ENCODE measurements at regions not wholly inside any gene's neighbourhood (a gene's known extent, or its start where the extent isn't known, plus 50 kb on each side); places are given as distances from the start of the nearest gene placed in this dataset.

DNA sequence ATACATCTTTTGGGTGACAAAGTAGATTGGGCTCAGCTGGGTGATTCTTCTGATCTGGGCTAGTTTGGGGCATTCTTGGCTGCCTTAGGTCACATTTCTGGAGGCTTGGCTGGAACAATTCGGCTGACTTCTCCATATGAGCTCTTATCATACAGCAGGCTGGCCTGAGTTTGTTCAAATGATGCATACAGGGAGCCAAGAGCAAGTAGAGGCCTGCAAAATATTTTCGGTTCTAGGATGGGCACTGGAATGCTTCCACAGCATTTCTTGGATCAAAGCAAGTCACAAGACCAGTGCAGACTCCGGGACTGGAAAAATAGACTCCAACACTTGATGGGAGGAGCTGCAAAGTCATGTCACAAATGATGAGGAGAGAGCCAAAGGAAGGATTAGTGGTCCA is 98.4 kb downstream of the SCG2 start:
- H3K4me3 ChIP-seq (ENCODE audit: low read depth, low read length), result no peak overlapping the region
- TF ChIP-seq, protein P1, sequence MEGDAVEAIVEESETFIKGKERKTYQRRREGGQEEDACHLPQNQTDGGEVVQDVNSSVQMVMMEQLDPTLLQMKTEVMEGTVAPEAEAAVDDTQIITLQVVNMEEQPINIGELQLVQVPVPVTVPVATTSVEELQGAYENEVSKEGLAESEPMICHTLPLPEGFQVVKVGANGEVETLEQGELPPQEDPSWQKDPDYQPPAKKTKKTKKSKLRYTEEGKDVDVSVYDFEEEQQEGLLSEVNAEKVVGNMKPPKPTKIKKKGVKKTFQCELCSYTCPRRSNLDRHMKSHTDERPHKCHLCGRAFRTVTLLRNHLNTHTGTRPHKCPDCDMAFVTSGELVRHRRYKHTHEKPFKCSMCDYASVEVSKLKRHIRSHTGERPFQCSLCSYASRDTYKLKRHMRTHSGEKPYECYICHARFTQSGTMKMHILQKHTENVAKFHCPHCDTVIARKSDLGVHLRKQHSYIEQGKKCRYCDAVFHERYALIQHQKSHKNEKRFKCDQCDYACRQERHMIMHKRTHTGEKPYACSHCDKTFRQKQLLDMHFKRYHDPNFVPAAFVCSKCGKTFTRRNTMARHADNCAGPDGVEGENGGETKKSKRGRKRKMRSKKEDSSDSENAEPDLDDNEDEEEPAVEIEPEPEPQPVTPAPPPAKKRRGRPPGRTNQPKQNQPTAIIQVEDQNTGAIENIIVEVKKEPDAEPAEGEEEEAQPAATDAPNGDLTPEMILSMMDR (IDR thresholded peaks at IDR 0.05; ENCODE audit: insufficient read depth, low read length, poor library complexity, severe bottlenecking), result no peak
- H3K27me3 ChIP-seq (ENCODE audit: control insufficient read depth, insufficient read depth, low read length), result no peaks in the 10 kb centered on the region
- DNase-seq (ENCODE audit: low read depth), result no peak
- H3K36me3 ChIP-seq (ENCODE audit: control insufficient read depth, insufficient read depth, low read length), result no peaks in the 10 kb centered on the region

DNA sequence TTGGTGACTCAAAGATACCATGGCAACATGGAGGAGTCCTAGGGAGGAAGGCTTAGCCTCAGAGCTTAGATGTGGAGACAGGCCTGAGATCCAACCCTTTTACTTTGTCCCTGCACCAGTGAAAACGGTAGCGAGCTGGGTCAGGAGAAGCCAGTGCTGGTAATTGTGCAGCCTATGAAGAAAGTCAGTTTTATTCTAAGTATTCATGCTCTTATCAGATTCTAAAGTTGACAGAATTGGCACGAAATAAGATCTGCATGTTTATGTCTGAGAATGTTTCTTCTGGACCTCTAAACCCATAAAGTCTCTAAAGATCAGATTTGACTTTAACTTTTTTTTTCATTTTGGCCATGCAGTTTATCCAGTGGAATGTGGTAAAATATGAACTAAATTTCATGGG is 93.8 kb downstream of the SCG2 start:
- TF ChIP-seq, protein P1 (IDR thresholded peaks at IDR 0.05; ENCODE audit: insufficient read depth, low read length, poor library complexity, severe bottlenecking), result no peak
- no peaks in the 10 kb centered on the region for H3K27me3 ChIP-seq (ENCODE audit: control insufficient read depth, insufficient read depth, low read length)
- H3K36me3 ChIP-seq (ENCODE audit: control insufficient read depth, insufficient read depth, low read length), result no peaks in the 10 kb centered on the region
- H3K4me3 ChIP-seq (ENCODE audit: low read depth, low read length), result no peak overlapping the region
- no peak for DNase-seq (ENCODE audit: low read depth)

DNA sequence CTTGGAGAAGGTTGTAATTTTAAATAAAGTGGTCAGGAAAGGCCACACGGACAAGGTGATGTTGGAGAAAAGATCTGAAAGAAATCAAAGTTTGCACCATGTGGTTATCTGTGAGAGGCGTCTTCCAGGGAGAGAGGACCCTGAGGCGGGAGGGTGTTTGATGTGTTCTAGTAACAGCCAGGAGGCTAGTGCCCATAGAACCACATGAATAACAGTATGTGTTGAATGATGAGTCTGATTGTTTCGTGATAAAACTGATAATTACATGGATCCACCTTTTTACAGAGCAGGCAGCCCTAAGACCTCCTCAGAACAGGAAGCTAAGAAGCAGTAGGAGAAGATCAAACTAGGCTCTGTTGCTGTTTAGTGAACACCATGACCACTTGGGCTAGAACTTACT is 91.4 kb downstream of the SCG2 start:
- H3K36me3 ChIP-seq (ENCODE audit: control insufficient read depth, insufficient read depth, low read length), result no peaks in the 10 kb centered on the region
- H3K27me3 ChIP-seq (ENCODE audit: control insufficient read depth, insufficient read depth, low read length), result no peaks in the 10 kb centered on the region
- no peak overlapping the region for H3K4me3 ChIP-seq (ENCODE audit: low read depth, low read length)
- TF ChIP-seq, protein P1 (IDR thresholded peaks at IDR 0.05; ENCODE audit: insufficient read depth, low read length, poor library complexity, severe bottlenecking), result no peak
- no peak for DNase-seq (ENCODE audit: low read depth)

DNA sequence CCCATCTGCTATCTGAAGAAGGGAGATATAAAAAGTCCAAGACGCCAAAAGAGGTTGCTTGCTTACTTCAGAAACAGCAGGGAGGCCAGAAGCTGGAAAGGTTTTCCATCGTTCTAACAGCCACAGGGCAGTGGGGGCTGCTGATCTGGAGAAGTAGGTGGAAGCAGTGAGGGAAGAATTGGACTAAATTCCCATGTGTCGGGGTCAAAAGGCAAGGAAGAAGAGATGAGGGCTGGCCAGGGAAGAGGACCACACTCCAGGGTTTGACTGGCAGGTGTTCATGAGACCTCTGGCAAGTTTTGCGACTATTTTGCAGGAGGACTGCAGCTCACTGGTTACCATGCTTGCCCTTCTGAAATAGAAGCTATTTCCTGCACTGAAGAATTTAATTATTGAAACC is 91.0 kb downstream of the SCG2 start:
- TF ChIP-seq, protein P1 (IDR thresholded peaks at IDR 0.05; ENCODE audit: insufficient read depth, low read length, poor library complexity, severe bottlenecking), result no peak
- H3K27me3 ChIP-seq (ENCODE audit: control insufficient read depth, insufficient read depth, low read length), result no peaks in the 10 kb centered on the region
- no peak overlapping the region for H3K4me3 ChIP-seq (ENCODE audit: low read depth, low read length)
- no peaks in the 10 kb centered on the region for H3K36me3 ChIP-seq (ENCODE audit: control insufficient read depth, insufficient read depth, low read length)
- no peak for DNase-seq (ENCODE audit: low read depth)

DNA sequence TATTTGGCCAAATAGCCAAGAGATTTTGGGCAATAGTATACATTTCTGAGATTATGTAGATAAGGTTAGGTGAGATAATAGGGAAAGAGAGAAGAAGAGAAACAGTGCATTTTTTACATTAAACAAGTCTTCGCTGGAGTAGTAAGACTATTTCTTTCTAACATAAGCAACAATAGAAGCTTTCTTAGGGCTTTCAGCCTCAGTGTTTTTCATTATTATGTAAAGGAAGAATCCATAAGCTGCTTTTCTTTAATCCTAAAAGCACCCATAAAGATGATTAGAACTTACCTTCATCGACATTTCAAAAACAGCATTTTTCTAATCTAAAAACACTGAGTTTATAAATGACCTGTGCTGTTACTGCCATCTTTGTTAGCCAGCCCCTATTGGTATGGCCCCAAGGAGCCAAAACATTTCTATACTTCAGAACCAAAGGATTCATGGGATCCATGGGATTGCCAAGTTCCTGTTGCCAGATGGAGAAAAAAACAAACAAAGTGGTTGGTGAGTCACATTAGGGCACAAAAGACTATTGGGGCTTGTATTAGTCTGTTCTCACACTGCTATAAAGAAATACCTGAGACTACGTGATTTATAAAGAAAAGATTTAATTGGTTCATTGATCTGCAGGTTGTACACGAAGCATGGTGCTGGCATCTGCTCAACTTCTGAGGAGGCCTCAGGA is 88.2 kb downstream of the SCG2 start:
- Histone ChIP-seq H3K27me3 (ENCODE audit: control insufficient read depth, insufficient read depth, low read length) (no peaks in the 10 kb centered on the region), H3K36me3 (ENCODE audit: control insufficient read depth, insufficient read depth, low read length) (no peaks in the 10 kb centered on the region), H3K4me3 (ENCODE audit: low read depth, low read length) (no peak overlapping the region)
- DNase-seq (ENCODE audit: low read depth), result no peak
- TF ChIP-seq, protein P1 (IDR thresholded peaks at IDR 0.05; ENCODE audit: insufficient read depth, low read length, poor library complexity, severe bottlenecking), result no peak

DNA sequence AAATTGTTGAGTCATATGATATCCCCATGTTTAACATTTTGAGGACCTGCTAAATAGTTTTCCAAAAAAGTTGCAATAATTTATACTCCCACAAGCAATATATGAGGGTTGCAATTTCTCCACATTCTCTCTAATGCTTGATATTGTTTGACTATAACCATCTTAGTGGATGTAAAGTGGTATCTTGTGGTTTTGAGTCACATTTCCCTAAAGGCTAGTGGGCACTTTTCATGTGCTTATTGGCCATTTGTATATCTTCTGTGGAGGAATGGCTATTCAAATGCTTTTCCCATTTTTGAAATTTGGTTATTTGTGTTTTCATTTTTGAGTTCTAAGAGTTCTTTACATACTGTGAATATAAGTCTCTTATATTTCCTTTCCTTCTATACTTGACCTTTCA is 82.7 kb downstream of the SCG2 start:
- TF ChIP-seq, protein P1 (IDR thresholded peaks at IDR 0.05; ENCODE audit: insufficient read depth, low read length, poor library complexity, severe bottlenecking), result no peak
- DNase-seq (ENCODE audit: low read depth), result no peak
- no peaks in the 10 kb centered on the region for H3K36me3 ChIP-seq (ENCODE audit: control insufficient read depth, insufficient read depth, low read length)
- no peaks in the 10 kb centered on the region for H3K27me3 ChIP-seq (ENCODE audit: control insufficient read depth, insufficient read depth, low read length)
- no peak overlapping the region for H3K4me3 ChIP-seq (ENCODE audit: low read depth, low read length)
